A549 (cell line): ENCODE measurements at regions not wholly inside any gene's neighbourhood (a gene's known extent, or its start where the extent isn't known, plus 50 kb on each side); places are given as distances from the start of the nearest gene placed in this dataset.

Experiments used
- ATAC-seq, 2 experiments: fragments of 200-7000 bp in 1 of 2; fragments of >200 bp in 1 of 2; cut with Nextera tagmentation in 1 of 2; cut with Tn5 transposase in 1 of 2; 3 replicates each; pipeline versions ENCODE4 v1.8.0 to v1.9.1; 2018 to 2020; ENCODE audit warnings: mild to moderate bottlenecking in 1 of 2, moderate library complexity in 1 of 2
- CTCF ChIA-PET: fragments of 300-600 bp; sonication (Branson Sonifier 250); formaldehyde crosslinking; extraction: SDS; loops from one replicate; lab custom pipeline; 2021; ENCODE audit warnings: antibody characterized with exemption, inconsistent platforms; lab: Yijun Ruan, JAX
- POLR2A ChIA-PET: fragments of 350-600 bp; formaldehyde crosslinking; extraction: SDS; loops from one replicate; lab custom pipeline; 2021; ENCODE audit warnings: antibody characterized with exemption, inconsistent platforms; lab: Yijun Ruan, JAX
- DNase-seq, 2 experiments: peaks; one replicate each; pipeline versions ENCODE4 v3.0.0 to v3.0.0-alpha.2; 2011 to 2016; ENCODE audit warnings: low read depth in 1 of 2, low spot score in 1 of 2
- FAIRE-seq: peaks from 2 replicates; lab custom pipeline; 2011; peaks lifted over from hg19 to GRCh38; lab: Jason Lieb, UNC
- H3K27ac ChIP-seq, 2 experiments: fragments of >200 bp; sonication (Bioruptor Twin); formaldehyde crosslinking; 3 replicates each; pipeline ENCODE4 v1.5.1; 2016 to 2017
- H3K4me1 ChIP-seq: fragments of >200 bp; sonication (Bioruptor Twin); formaldehyde crosslinking; 3 replicates; pipeline ENCODE4 v1.6.1; 2016
- H3K4me2 ChIP-seq: fragments of >200 bp; sonication (Bioruptor Twin); formaldehyde crosslinking; 3 replicates; pipeline ENCODE4 v1.6.1; 2016
- H3K4me3 ChIP-seq: fragments of >200 bp; sonication (Bioruptor Twin); formaldehyde crosslinking; 3 replicates; pipeline ENCODE4 v1.5.1; 2016
- H3K9me3 ChIP-seq: fragments of >200 bp; sonication (Bioruptor Twin); formaldehyde crosslinking; 3 replicates; pipeline ENCODE4 v1.6.1; 2016
- ATOH8 ChIP-seq: fragments of 250-450 bp; sonication (Bioruptor Pico); IDR thresholded peaks from 2 replicates; pipeline ENCODE4 v1.5.0; 2020; ENCODE audit warnings: low read depth, mild to moderate bottlenecking, moderate library complexity
- BHLHE40 ChIP-seq: IDR thresholded peaks from 2 replicates; pipeline ENCODE4 v1.6.1; 2012; ENCODE audit warnings: low read depth, low read length, inconsistent platforms
- CBX2 ChIP-seq: fragments of 200-600 bp; sonication (generic); IDR thresholded peaks from 2 replicates; pipeline ENCODE4 v1.6.1; 2016; ENCODE audit warnings: low read depth, mild to moderate bottlenecking, borderline replicate concordance
- CEBPB ChIP-seq, 2 experiments: fragments of >200 bp in 1 of 2; sonication (Bioruptor Twin) in 1 of 2; formaldehyde crosslinking in 1 of 2; IDR thresholded peaks; 2 replicates each; pipeline ENCODE4 v1.6.1; 2012 to 2016
- CTCF ChIP-seq: fragments of >200 bp; sonication (Bioruptor Twin); formaldehyde crosslinking; IDR thresholded peaks from 3 replicates; pipeline ENCODE4 v1.5.1; 2016
- E2F6 ChIP-seq: IDR thresholded peaks from 2 replicates; pipeline ENCODE4 v1.6.1; 2012; ENCODE audit warnings: low read depth, borderline replicate concordance
- EHF ChIP-seq: fragments of 250-450 bp; sonication (Bioruptor Pico); IDR thresholded peaks from 2 replicates; pipeline ENCODE4 v1.5.0; 2020; ENCODE audit warnings: mild to moderate bottlenecking
- EP300 ChIP-seq, 2 experiments: fragments of >200 bp; sonication (Bioruptor Twin); formaldehyde crosslinking; IDR thresholded peaks; 2 replicates in 1 of 2; 3 replicates in 1 of 2; pipeline ENCODE4 v1.6.1; 2016 to 2017
- FOSL2 ChIP-seq, 2 experiments: fragments of 450-650 bp in 1 of 2; fragments of >200 bp in 1 of 2; sonication (Bioruptor Twin) in 1 of 2; formaldehyde crosslinking; IDR thresholded peaks; 2 replicates each; pipeline versions ENCODE4 v1.5.0 to v1.6.1; 2016 to 2020; ENCODE audit warnings: mild to moderate bottlenecking in 1 of 2, moderate library complexity in 1 of 2
- FOXS1 ChIP-seq: fragments of 250-450 bp; sonication (Bioruptor Pico); IDR thresholded peaks from 2 replicates; pipeline ENCODE4 v1.5.0; 2020; ENCODE audit warnings: mild to moderate bottlenecking, moderate library complexity
- HDAC2 ChIP-seq: fragments of 200-600 bp; sonication (generic); IDR thresholded peaks from 2 replicates; pipeline ENCODE4 v1.6.1; 2016
- HMGXB4 ChIP-seq: fragments of 250-450 bp; sonication (Bioruptor Pico); IDR thresholded peaks from 2 replicates; pipeline ENCODE4 v1.5.0; 2021; ENCODE audit warnings: mild to moderate bottlenecking, moderate library complexity, borderline replicate concordance
- JUN ChIP-seq, 2 experiments: fragments of >200 bp; sonication (Bioruptor Twin); formaldehyde crosslinking; IDR thresholded peaks; 2 replicates in 1 of 2; 3 replicates in 1 of 2; pipeline ENCODE4 v1.6.1; 2016 to 2017
- JUNB ChIP-seq: fragments of >200 bp; sonication (Bioruptor Twin); formaldehyde crosslinking; IDR thresholded peaks from 2 replicates; pipeline ENCODE4 v1.6.1; 2016
- KDM5A ChIP-seq: fragments of 200-600 bp; sonication (generic); IDR thresholded peaks from 2 replicates; pipeline ENCODE4 v1.6.1; 2016; ENCODE audit warnings: antibody characterized with exemption, mild to moderate bottlenecking
- MAZ ChIP-seq: fragments of 150-350 bp; IDR thresholded peaks from 2 replicates; pipeline ENCODE4 v1.6.1; 2014; ENCODE audit warnings: antibody characterized with exemption, low read depth, low read length, borderline replicate concordance
- NR3C1 ChIP-seq: fragments of >200 bp; sonication (Bioruptor Twin); formaldehyde crosslinking; IDR thresholded peaks from 3 replicates; pipeline ENCODE4 v1.6.1; 2017
- RCOR1 ChIP-seq: fragments of 150-350 bp; IDR thresholded peaks from 2 replicates; pipeline ENCODE4 v1.6.1; 2014; ENCODE audit warnings: antibody characterized with exemption, low read length, low read depth
- SMC3 ChIP-seq: fragments of >200 bp; sonication (Bioruptor Twin); formaldehyde crosslinking; IDR thresholded peaks from 3 replicates; pipeline ENCODE4 v1.6.1; 2018; ENCODE audit warnings: inconsistent platforms
- WGBS: methylation state at CpG from one replicate; pipeline ENCODE4 v1.1.6; 2017; ENCODE audit errors: missing lambda C conversion rate; 5-methylcytosine and 5-hydroxymethylcytosine counted together

GRCh38 chr1:232355162-232356006 is 274.5 kb downstream of the SIPA1L2 start:
- Histone ChIP-seq H3K4me3 (no peak overlapping the region), H3K4me2 (no peak overlapping the region), H3K4me1 (no peaks in the 10 kb centered on the region), H3K27ac (no peak overlapping the region), H3K9me3 (no peaks in the 10 kb centered on the region)
- TF ChIP-seq EP300 (IDR thresholded peaks at IDR 0.05), result no peak
- no peak for TF ChIP-seq MAZ
- TF ChIP-seq BHLHE40, result no peak
- no peak for TF ChIP-seq NR3C1
- TF ChIP-seq RCOR1, result no peak
- TF ChIP-seq FOXS1 (CRISPR knock-in tag), result no peak
- no peak for TF ChIP-seq SMC3
- TF ChIP-seq E2F6, result no peak
- no peak for TF ChIP-seq CTCF
- no peak for TF ChIP-seq JUNB
- ATAC-seq (no peak), DNase-seq (no peak), FAIRE-seq (no peak)
- 45% methylated on average over 7 of the region's 7 CpGs for WGBS
- CTCF ChIA-PET, result no interaction called here
- POLR2A ChIA-PET, result no interaction called here

- WGBS, result 51% methylated on average over 4 of the region's 4 CpGs
- no peak overlapping the region for H3K4me3 ChIP-seq
- H3K9me3 ChIP-seq, result no peaks in the 10 kb centered on the region
- no peak for TF ChIP-seq CBX2
- no peak for TF ChIP-seq EHF (CRISPR knock-in tag)
- TF ChIP-seq JUN (IDR thresholded peaks at IDR 0.05), result no peak
- TF ChIP-seq JUNB, result no peak
- TF ChIP-seq FOSL2 (IDR thresholded peaks at IDR 0.05), result no peak
- TF ChIP-seq FOSL2 (CRISPR knock-in tag; IDR thresholded peaks at IDR 0.05), result no peak
- TF ChIP-seq RCOR1, result no peak
- no peak for TF ChIP-seq KDM5A
- TF ChIP-seq ATOH8 (CRISPR knock-in tag), result no peak
- TF ChIP-seq HMGXB4, result no peak
- TF ChIP-seq HDAC2, result no peak
- TF ChIP-seq CEBPB (IDR thresholded peaks at IDR 0.05), result no peak
- no peak overlapping the region for H3K4me2 ChIP-seq
- H3K4me1 ChIP-seq, result no peaks in the 10 kb centered on the region
- DNase-seq, result no peak
- no peak for ATAC-seq
- FAIRE-seq, result no peak
- POLR2A ChIA-PET, result no interaction called here
- CTCF ChIA-PET, result no interaction called here
- H3K27ac ChIP-seq, result no peak overlapping the region
These were observed 276.9 kb downstream of the SIPA1L2 start for GRCh38 chr1:232353001-232353400.
